HG03097 (cell line): ENCODE measurements at regions not wholly inside any gene's neighbourhood (a gene's known extent, or its start where the extent isn't known, plus 50 kb on each side); places are given as distances from the start of the nearest gene placed in this dataset.
"Not testable (repeated sequence)": the region's sequence is repeated elsewhere in the genome, so short reads cannot be mapped to it uniquely, and the experiment has no call there.

Experiments
- ATAC-seq: cut with Tn5 transposase; IDR thresholded peaks from one replicate; pipeline ENCODE4 v1.9.1; 2021; ENCODE audit not compliant: unreplicated experiment, low FRiP score

DNA sequence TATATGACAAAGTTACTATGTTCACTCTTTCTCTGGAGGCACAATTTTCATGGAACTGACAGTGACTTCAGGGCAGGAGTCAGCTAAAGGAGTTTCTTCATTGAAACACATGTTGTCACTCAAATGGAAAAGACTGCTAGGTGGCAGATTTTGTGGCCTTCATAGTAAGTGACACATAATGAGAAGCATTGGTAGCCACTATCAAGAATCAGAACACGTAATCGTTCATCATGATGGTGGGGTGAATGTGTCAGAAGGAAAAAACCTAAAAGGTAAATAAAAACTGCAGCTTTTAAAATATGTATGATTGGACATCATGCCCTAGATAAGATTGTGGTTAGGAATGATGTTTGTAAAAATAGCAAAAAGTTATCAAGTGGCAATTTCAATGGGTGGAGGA is 1491.0 kb downstream of the SI start:
- ATAC-seq, result no peak

DNA sequence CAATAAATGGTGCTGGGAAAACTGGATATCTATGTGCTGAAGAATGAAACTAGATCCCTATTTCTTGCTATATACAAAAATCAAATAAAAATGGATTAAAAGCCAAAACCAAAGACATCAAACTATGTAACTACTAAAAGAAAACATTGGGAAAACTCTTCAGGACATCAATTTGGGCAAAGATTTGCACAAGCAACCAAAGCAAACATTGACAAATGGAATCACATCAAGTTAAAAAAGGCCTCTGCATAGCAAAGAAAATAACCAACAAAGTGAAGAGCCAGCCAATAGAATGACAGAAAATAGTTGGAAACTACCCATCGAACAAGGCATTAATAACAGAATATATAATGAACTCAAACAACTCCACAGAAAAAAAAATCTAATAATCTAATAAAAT is 1495.3 kb downstream of the SI start:
- ATAC-seq, result no peak

- ATAC-seq, result no peak
Measured at GRCh38 chr3:163577271-163577670, 1501.0 kb downstream of the SI start.

DNA sequence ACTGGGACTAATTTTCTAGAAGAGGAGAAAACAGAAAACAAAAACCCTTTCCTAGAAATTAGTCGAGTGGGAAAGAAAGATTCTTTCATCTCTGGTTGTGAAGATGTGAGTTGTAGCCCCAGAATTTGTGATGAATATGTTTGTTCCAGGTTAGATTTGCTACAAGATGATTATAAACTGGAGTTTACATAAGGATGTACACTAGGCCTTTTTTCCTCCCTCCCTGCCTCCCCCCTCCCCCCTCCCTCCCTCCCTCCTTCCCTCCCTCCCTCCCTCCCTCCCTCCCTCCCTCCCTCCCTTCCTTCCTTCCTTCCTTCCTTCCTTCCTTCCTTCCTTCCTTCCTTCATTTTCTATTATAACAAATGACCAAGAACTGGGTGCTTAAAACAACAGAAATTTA is 1502.0 kb downstream of the SI start:
- ATAC-seq, result no peak

GRCh38 chr3:163573324-163573723 is 1505.0 kb downstream of the SI start:
- no peak for ATAC-seq

- ATAC-seq, result no peak
Measured at GRCh38 chr3:163572856-163573255, 1505.4 kb downstream of the SI start.

DNA sequence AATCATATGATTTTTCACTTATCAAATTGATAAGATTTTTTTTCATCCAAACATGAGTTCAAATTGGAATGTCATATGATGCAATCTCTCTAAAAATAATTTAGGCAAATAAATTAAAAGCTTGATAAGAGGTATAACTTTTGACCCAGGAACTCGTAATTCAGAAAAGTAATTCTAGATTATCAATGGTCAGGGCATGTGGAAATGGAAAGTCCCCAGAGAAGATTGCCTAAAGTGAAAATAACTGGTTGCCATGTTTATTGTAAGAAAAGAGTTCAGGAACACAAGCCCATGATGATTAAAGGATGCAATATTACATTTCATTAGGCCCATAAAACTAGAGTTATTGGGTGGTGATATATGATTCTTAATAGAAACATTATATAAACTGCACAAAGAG is 1514.8 kb downstream of the SI start:
- ATAC-seq, result no peak

- ATAC-seq, result no peak
Measured at GRCh38 chr3:163562625-163563024, 1515.7 kb downstream of the SI start.

DNA sequence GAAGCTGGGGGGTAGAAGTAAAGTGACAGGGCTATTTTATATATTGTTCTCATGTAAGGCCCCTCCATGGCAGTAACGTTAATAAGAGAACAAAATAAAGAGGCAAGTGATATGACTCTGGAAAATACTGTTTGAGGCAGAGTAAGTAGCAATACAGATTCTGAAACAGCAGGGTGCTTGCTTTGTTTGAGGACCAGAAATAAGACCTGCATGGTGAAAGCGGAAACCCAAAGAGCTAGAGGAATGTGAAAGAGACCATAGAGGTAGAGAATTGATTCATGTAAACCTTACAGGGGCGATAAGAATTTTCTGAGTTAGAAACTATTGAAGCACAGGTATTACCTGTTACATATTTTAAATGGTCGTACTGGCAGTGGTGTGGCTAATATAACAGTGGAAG is 1517.1 kb downstream of the SI start:
- no peak for ATAC-seq

DNA sequence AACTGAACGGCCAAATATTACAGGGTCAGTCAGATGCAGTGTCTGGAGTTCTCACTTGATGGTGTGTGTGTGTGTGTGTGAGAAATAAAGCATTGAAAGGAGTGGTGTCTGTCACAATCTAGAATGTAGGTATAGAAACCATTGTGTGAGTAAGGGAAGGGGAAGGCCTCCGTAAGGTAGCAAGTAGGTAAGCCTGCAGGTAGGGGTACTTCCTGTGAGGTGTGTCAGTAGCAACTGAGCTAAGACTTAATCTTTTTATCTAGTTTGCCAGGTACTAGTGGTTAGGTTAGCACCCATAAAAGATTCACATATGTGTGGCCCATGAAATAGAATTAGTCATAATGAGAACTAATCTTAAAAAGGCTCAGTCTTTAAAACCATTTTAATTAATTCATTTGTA is 1517.8 kb downstream of the SI start:
- ATAC-seq, result no peak

- ATAC-seq, result no peak
Measured at GRCh38 chr3:163556813-163557523, 1521.3 kb downstream of the SI start.

- ATAC-seq, result no peak
Measured at GRCh38 chr3:163555918-163556317, 1522.4 kb downstream of the SI start.

DNA sequence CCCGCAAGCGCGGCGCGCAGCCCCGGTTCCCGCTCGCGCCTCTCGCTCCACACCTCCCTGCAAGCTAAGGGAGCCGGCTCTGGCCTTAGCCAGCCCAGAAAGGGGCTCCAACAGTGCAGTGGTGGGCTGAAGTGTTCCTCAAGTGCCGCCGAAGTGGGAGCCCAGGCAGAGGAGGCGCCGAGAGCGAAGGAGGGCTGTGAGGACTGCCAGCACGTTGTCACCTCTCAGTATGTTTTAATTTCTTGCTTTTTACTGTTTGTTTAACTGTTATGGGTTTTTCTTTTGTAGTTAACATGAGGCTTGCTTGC is 1525.7 kb downstream of the SI start:
- ATAC-seq, result no peak

- ATAC-seq, result not testable (repeated sequence)
Measured at GRCh38 chr3:163551915-163552658, 1526.2 kb downstream of the SI start.

GRCh38 chr3:163548015-163548414 is 1530.3 kb downstream of the SI start:
- ATAC-seq, result no peak

GRCh38 chr3:163547014-163547685 is 1531.1 kb downstream of the SI start:
- ATAC-seq, result no peak

DNA sequence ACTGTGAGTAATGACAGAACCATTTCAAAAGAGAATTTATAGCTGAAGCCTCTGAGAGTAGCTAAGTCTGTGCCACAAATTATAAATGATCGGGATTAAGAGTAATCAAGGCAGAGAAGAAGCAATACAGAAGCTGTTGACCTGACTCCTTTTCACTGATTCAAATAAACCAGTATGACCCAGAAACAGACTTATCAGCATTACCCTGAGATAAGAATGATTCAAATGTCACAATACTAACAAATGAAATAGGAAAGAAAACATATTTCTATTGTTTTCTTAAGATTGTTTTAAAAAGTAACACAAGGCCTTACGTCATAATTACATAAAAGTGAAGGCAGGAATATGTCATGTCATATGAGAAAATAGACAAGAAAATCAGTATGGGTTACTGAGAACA is 1534.6 kb downstream of the SI start:
- ATAC-seq, result no peak

GRCh38 chr3:163541629-163542028 is 1536.7 kb downstream of the SI start:
- no peak for ATAC-seq

DNA sequence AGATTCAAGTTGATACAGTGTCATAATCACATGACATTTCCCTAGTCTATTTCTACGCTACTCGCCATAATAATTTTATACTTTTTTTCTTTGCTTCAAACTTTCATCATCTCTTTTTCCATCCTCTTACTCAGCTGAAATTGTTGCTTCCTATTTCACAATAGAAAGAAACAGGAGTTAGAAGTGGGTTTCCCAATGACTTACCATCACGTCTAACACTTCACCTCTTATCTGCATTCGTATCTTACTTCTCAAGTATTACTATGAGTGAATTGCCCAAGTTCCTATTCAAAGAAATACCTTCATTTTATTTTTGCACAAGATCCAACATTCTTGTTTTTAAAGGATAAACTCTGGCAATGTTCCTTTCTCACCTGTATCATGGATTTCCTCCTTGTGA is 1539.9 kb downstream of the SI start:
- no peak for ATAC-seq

DNA sequence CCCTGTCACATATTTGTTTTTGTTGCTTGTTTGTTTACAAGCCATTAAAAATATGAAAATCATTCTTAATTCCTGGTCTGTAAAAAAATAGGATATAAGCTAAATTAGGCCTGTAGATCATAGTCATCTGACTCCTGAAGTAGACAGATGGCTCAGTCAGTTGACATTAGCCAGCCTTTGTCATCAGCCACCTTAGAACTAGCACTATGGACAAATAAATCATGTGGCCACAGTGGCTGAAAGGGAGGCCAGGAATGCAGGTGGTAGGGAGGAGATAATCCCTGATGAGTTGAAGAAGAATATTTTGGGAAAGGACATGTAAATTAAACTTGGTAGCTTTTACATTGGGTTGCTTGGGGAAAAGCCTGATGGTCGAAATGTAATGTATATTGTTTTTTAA is 1544.9 kb downstream of the SI start:
- ATAC-seq, result no peak

DNA sequence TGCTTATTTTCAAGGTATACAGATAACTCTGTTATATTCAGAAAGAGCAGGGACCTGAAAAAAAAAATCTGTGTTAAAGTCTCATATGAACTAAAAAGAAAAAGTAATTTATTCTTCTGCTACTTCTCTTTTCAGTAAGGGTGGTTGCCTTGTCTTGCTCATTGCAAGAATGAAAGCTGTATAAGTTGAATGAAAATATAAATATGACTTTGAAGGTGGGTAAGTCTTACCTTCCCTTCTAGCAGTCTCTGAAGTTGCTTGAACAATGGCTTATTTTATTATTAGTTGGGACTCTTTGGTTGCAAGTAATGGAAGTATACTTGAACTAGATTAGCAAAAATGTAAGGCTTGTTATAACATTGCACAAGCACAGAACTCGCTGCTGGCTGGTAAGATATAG is 1554.9 kb downstream of the SI start:
- ATAC-seq, result no peak

DNA sequence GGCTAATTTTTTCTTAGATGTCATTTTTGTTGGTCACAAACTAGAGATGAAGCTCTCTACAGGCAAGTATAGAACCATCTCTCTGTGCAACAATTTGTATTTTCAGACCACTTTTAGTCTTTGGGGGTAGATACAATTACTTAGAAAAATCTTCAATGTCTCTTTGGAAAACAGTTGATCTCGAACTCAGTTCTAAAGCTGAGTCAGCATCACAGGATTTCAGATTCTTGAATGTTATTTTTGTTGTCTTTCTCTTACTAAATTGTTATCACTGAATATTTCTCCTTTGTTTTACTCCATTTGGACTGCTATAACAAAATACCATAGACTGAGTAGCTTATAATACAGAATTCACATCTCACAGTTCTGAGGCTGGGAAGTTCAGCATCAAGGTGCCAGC is 1557.0 kb downstream of the SI start:
- no peak for ATAC-seq
